Transverse colon (tissue), 4 donors: ENCODE measurements at regions not wholly inside any gene's neighbourhood (a gene's known extent, or its start where the extent isn't known, plus 50 kb on each side); places are given as distances from the start of the nearest gene placed in this dataset.

Experiments used
- DNase-seq: peaks from one replicate; pipeline ENCODE4 v3.0.0-alpha.2; 2019
- H3K27ac ChIP-seq, 4 donors: fragments of 200-600 bp; sonication (generic); 2 replicates each; pipeline ENCODE4 v1.5.1; 2016 to 2018; ENCODE audit warnings: inconsistent platforms in 4 of 4
- H3K27me3 ChIP-seq: fragments of 200-600 bp; sonication (generic); 2 replicates; pipeline ENCODE4 v1.5.1; 2017; ENCODE audit warnings: inconsistent platforms
- H3K36me3 ChIP-seq, 4 donors: fragments of 200-600 bp; sonication (generic); 2 replicates each; pipeline ENCODE4 v1.5.1; 2017 to 2019; ENCODE audit warnings: inconsistent platforms in 4 of 4
- H3K4me1 ChIP-seq, 4 donors: fragments of 200-600 bp; sonication (generic); 2 replicates each; pipeline ENCODE4 v1.5.1; 2017 to 2020; ENCODE audit warnings: inconsistent platforms in 4 of 4
- H3K4me3 ChIP-seq, 4 donors: fragments of 200-600 bp; sonication (generic); 1 replicate in 1 of 4; 2 replicates in 3 of 4; pipeline versions ENCODE4 v1.5.1 to v1.6.1; 2017 to 2019; ENCODE audit warnings: inconsistent platforms in 4 of 4
- H3K9me3 ChIP-seq, 2 donors: fragments of 200-600 bp; sonication (generic); 2 replicates each; pipeline ENCODE4 v1.5.1; 2017 to 2019; ENCODE audit warnings: inconsistent platforms in 2 of 2
- EP300 ChIP-seq: sonication (generic); formaldehyde crosslinking; IDR thresholded peaks from one replicate; pipeline ENCODE4 v1.6.1; 2017; ENCODE audit warnings: antibody characterized with exemption, low read depth
- POLR2A ChIP-seq: fragments of 450-650 bp; IDR thresholded peaks from one replicate; pipeline ENCODE4 v1.6.1; 2016; ENCODE audit warnings: antibody characterized with exemption, mild to moderate bottlenecking, moderate library complexity
- POLR2AphosphoS5 ChIP-seq, 3 donors: sonication (generic); formaldehyde crosslinking; IDR thresholded peaks; one replicate each; pipeline ENCODE4 v1.6.1; 2016; ENCODE audit warnings: antibody characterized with exemption in 3 of 3
- WGBS, 2 donors: methylation state at CpG; one replicate each; pipeline ENCODE4 v1.1.5; 2018; ENCODE audit warnings: low coverage in 1 of 2; 5-methylcytosine and 5-hydroxymethylcytosine counted together
- in situ Hi-C, 4 donors: fragments of 200-750 bp; cut with MboI; loops; one replicate each; pipeline versions ENCODE4 v1.15.0 to v1.15.1; 2017; ENCODE audit warnings: low sequenced_read_pairs in 3 of 4, low pct_ligation_motif_present in 1 of 4, low pct_unique_long_range_greater_than_20kb in 1 of 4
- intact Hi-C: fragments of 100-400 bp; cut with DNase I; formaldehyde crosslinking; loops from one replicate; pipeline ENCODE4 v1.15.1; 2023; ENCODE audit warnings: low total_unique reads
- TF ChIP-seq, protein P1 (sequence below), 5 experiments: fragments of 200-600 bp in 3 of 5; fragments of 450-650 bp in 2 of 5; sonication (generic) in 3 of 5; IDR thresholded peaks; 1 replicate in 2 of 5; 2 replicates in 3 of 5; pipeline ENCODE4 v1.5.1; 2016 to 2017; ENCODE audit warnings: antibody characterized with exemption in 5 of 5, inconsistent platforms in 3 of 5, mild to moderate bottlenecking in 2 of 5, moderate library complexity in 1 of 5

DNA sequence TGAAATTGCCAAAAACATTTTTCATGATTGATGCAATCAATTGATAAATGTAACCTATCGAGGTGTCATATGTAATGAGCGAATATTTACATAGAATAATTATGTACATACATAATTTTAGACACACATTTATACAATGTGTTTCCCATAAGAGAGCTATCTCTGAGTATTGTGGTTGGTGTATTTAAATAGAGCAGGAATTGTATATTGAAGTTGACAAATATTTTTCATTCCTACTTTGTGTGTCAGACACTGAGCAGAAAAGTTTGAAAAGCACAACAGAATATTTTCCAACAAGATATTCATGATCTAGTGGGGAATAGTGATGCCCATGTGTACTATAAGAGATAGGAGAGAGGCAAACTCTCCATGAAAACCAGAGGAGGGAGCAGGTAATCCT lies 295.2 kb downstream of the ANKRD50 start:
- no peak for TF ChIP-seq EP300
- TF ChIP-seq, protein P1, sequence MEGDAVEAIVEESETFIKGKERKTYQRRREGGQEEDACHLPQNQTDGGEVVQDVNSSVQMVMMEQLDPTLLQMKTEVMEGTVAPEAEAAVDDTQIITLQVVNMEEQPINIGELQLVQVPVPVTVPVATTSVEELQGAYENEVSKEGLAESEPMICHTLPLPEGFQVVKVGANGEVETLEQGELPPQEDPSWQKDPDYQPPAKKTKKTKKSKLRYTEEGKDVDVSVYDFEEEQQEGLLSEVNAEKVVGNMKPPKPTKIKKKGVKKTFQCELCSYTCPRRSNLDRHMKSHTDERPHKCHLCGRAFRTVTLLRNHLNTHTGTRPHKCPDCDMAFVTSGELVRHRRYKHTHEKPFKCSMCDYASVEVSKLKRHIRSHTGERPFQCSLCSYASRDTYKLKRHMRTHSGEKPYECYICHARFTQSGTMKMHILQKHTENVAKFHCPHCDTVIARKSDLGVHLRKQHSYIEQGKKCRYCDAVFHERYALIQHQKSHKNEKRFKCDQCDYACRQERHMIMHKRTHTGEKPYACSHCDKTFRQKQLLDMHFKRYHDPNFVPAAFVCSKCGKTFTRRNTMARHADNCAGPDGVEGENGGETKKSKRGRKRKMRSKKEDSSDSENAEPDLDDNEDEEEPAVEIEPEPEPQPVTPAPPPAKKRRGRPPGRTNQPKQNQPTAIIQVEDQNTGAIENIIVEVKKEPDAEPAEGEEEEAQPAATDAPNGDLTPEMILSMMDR (IDR thresholded peaks at IDR 0.05) = no peak
- TF ChIP-seq POLR2A = no peak
- no peak for TF ChIP-seq POLR2AphosphoS5 (IDR thresholded peaks at IDR 0.05)
- Histone ChIP-seq H3K9me3 (no peaks in the 10 kb centered on the region), H3K4me1 (peaks cover 0 to 4% (median 0%) of the 10 kb centered on the region in 4 donors), H3K36me3 (no peaks in the 10 kb centered on the region), H3K27ac (no peak overlapping the region), H3K27me3 (no peaks in the 10 kb centered on the region), H3K4me3 (no peak overlapping the region)
- DNase-seq = no peak
- 58 to 83% methylated on average over 2 of the region's 2 CpGs for WGBS, 2 donors
- intact Hi-C loops (no loop called here), in situ Hi-C loops (no loop called here)

DNA sequence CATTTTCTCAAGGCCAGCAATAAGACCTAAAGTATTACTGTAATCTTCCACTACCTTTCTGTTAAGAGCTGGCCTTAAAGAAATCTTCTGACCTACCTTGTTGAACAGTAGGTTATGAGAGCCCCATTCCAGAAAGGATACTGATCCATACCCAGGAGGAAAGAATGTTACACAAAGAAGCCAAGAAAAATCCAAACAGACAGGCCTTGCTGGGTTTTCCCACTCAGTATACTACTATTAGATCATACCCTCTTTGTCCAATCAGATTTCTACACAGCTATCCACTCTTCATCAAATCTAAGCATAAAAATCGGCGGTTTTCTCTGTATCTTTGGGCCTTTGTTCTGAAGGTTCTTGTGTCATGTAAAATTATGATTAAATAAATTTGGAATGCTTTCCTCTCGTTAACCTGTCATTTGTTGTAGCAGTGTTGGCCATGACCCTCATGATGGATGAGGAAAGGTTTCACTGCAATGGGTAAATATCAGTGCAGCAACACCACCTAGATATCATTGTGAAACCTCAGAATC lies 292.3 kb downstream of the ANKRD50 start:
- TF ChIP-seq POLR2A = no peak
- no peak for TF ChIP-seq POLR2AphosphoS5 (IDR thresholded peaks at IDR 0.05)
- TF ChIP-seq EP300 = no peak
- TF ChIP-seq, protein P1 (IDR thresholded peaks at IDR 0.05) = no peak
- Histone ChIP-seq H3K4me1 (peaks cover 0 to 4% (median 0%) of the 10 kb centered on the region in 4 donors), H3K4me3 (no peak overlapping the region), H3K9me3 (no peaks in the 10 kb centered on the region), H3K36me3 (no peaks in the 10 kb centered on the region), H3K27ac (no peak overlapping the region), H3K27me3 (no peaks in the 10 kb centered on the region)
- 83 to 93% methylated on average over 3 of the region's 3 CpGs for WGBS, 2 donors
- in situ Hi-C loops = no loop called here
- intact Hi-C loops = no loop called here
- DNase-seq = no peak

DNA sequence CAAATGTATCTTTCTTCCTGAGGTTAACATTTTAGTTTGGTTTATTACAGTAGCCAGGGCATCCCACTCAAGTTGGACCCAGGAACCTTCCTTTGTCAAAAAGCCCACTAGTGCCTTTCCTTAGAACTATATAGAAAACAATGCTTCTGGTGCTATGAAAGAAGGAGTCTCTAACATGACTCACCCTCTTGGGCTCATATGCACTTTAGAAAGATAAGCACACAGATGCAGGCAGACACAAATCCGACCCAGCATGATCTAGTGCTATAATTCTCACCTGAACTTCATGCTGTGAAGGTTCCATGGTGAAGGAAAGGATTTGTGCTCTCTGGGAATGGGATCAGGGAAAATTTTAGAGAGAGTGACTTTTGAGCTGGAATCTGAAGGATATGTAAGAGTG lies 289.4 kb downstream of the ANKRD50 start:
- Histone ChIP-seq H3K4me1 (peaks cover 0 to 18% (median 4%) of the 10 kb centered on the region in 4 donors), H3K27ac (no peak overlapping the region), H3K36me3 (no peaks in the 10 kb centered on the region), H3K9me3 (no peaks in the 10 kb centered on the region), H3K27me3 (no peaks in the 10 kb centered on the region), H3K4me3 (no peak overlapping the region)
- no peak for DNase-seq
- TF ChIP-seq, protein P1 (IDR thresholded peaks at IDR 0.05) = no peak
- no peak for TF ChIP-seq POLR2AphosphoS5 (IDR thresholded peaks at IDR 0.05)
- TF ChIP-seq EP300 = no peak
- TF ChIP-seq POLR2A = no peak
- WGBS, 2 donors = 48% methylated on average over 1 of the region's 1 CpG; no CpG with 5 or more reads in 1 of the 2 donors
- intact Hi-C loops (no loop called here), in situ Hi-C loops (no loop called here)

DNA sequence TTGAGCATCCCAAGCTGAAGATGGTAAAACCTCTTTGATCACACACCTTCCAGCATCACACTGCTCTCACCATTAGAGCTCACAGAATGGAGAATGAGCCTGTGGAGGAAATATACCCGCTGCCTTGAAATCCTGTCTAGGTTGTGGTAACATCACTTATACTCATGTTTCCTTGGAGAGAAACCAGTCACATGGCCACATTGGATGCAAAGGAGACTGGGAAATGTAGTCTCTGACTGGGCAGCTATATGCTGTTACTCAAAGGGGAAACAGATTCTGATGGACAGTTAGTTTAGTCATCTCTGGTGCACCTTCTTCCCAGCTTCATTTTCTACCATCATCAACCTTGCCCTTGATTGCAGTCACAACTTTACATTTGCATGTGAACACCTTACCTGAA lies 286.3 kb downstream of the ANKRD50 start:
- TF ChIP-seq POLR2AphosphoS5 (IDR thresholded peaks at IDR 0.05) = no peak
- no peak for TF ChIP-seq EP300
- no peak for TF ChIP-seq POLR2A
- TF ChIP-seq, protein P1 (IDR thresholded peaks at IDR 0.05) = no peak
- Histone ChIP-seq H3K4me1 (peaks cover 0 to 43% (median 14%) of the 10 kb centered on the region in 4 donors), H3K9me3 (no peaks in the 10 kb centered on the region), H3K36me3 (no peaks in the 10 kb centered on the region), H3K27ac (no peak overlapping the region), H3K4me3 (no peak overlapping the region), H3K27me3 (no peaks in the 10 kb centered on the region)
- intact Hi-C loops (loop anchor here (2.0 kb wide), 1 partner anchor 53 kb away; no protein-coding TSS in a partner anchor), in situ Hi-C loops (no loop called here)
- DNase-seq = no peak
- 0% methylated on average over 1 of the region's 1 CpG; no CpG with 5 or more reads in 1 of the 2 donors for WGBS, 2 donors
